COLO668 (cell line): ENCODE measurements at regions not wholly inside any gene's neighbourhood (a gene's known extent, or its start where the extent isn't known, plus 50 kb on each side); places are given as distances from the start of the nearest gene placed in this dataset.

ENCODE experiments used
- DNase-seq: peaks from one replicate; lab custom pipeline; 2025; ENCODE audit not compliant: unreplicated experiment; lab: John Stamatoyannopoulos, UW

GRCh38 chr2:190783513-190784263 is 96.9 kb upstream of the GLS start:
- DNase-seq, result no peak

GRCh38 chr2:190785334-190785733 is 95.3 kb upstream of the GLS start:
- DNase-seq, result no peak

GRCh38 chr2:190786404-190787166 is 94.0 kb upstream of the GLS start:
- DNase-seq, result no peak

- no peak for DNase-seq
Measured at GRCh38 chr2:190787743-190788235, 92.8 kb upstream of the GLS start.

- DNase-seq, result no peak
Measured at GRCh38 chr2:190789074-190790004, 91.3 kb upstream of the GLS start.

- no peak for DNase-seq
Measured at GRCh38 chr2:190791347-190791975, 89.2 kb upstream of the GLS start.

- DNase-seq, result no peak
Measured at GRCh38 chr2:190791976-190792575, 88.5 kb upstream of the GLS start.

- DNase-seq, result no peak
Measured at GRCh38 chr2:190792956-190793888, 87.4 kb upstream of the GLS start.

- no peak for DNase-seq
Measured at GRCh38 chr2:190794377-190794776, 86.2 kb upstream of the GLS start.

GRCh38 chr2:190794790-190795189 is 85.8 kb upstream of the GLS start:
- DNase-seq, result no peak

GRCh38 chr2:190795686-190796085 is 84.9 kb upstream of the GLS start:
- DNase-seq, result no peak

- no peak for DNase-seq
Measured at GRCh38 chr2:190799999-190800398, 80.6 kb upstream of the GLS start.

GRCh38 chr2:190800528-190800927 is 80.1 kb upstream of the GLS start:
- no peak for DNase-seq

- no peak for DNase-seq
Measured at GRCh38 chr2:190802129-190802528, 78.5 kb upstream of the GLS start.

- no peak for DNase-seq
Measured at GRCh38 chr2:190802626-190803209, 77.9 kb upstream of the GLS start.

- DNase-seq, result no peak
Measured at GRCh38 chr2:190804182-190804795, 76.3 kb upstream of the GLS start.

- DNase-seq, result no peak
Measured at GRCh38 chr2:190805126-190805525, 75.5 kb upstream of the GLS start.

GRCh38 chr2:190805843-190806242 is 74.8 kb upstream of the GLS start:
- no peak for DNase-seq
